ENCODE measurements at regions not wholly inside any gene's neighbourhood (a gene's known extent, or its start where the extent isn't known, plus 50 kb on each side); places are given as distances from the start of the nearest gene placed in this dataset.

DNA sequence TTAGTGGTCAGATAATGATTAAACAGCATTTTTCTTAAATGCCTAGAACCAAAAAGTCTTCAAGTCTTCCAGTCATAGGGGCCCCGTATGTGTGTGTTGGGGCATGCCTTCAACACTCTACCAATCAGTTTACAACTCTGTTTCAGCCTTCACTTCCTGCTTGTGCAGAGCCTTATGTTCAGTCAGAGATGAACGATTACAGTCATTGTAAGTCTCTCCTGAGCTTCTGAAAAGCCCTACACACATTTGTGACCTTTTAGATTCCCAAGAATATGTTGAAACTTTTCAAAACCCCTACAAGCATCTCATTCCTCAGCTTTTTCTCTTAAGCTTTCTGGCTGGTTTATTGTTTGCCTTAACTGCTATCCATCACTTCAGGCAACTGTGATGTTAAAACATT is 591.2 kb downstream of the ZNF674 start:
- Histone ChIP-seq H3K36me3 (replicated peaks in 1 of 2; ENCODE audit: control insufficient read depth in 1 of 2, insufficient read depth in 2 of 2, low read length in 2 of 2) (no peaks in the 10 kb centered on the region), H2AFZ (ENCODE audit: insufficient read depth, low read depth, low read length, poor library complexity, severe bottlenecking) (no peak overlapping the region), H3K79me2 (ENCODE audit: insufficient read depth, low read length) (no peaks in the 10 kb centered on the region), H3K4me3 (replicated peaks in 1 of 3; ENCODE audit: low read depth in 2 of 3, low read length in 3 of 3) (no peak overlapping the region), H3K27ac (ENCODE audit: low read depth in 1 of 2, low read length in 2 of 2) (no peak overlapping the region), H3K4me2 (replicated peaks; ENCODE audit: extremely low read depth, low read length, poor library complexity, severe bottlenecking) (no peak overlapping the region), H4K20me1 (ENCODE audit: insufficient read depth, low read length) (no peaks in the 10 kb centered on the region), H3K9ac (ENCODE audit: insufficient read depth, low read length, poor library complexity, severe bottlenecking) (no peak overlapping the region), H3K4me1 (ENCODE audit: control insufficient read depth in 1 of 2, insufficient read depth in 2 of 2, low read length in 2 of 2) (no peaks in the 10 kb centered on the region), H3K27me3 (ENCODE audit: control insufficient read depth in 2 of 2, insufficient read depth in 2 of 2, low read length in 2 of 2) (peaks cover 0 to 6% of the 10 kb centered on the region in 2 donors), H3K9me3 (replicated peaks in 1 of 2; ENCODE audit: control insufficient read depth in 1 of 2, insufficient read depth in 1 of 2, low read length in 2 of 2) (peaks cover 0 to under 1% of the 10 kb centered on the region in 2 donors)
- TF ChIP-seq CTCF (IDR thresholded peaks at IDR 0.05), result no peak
- intact Hi-C loops (cut with micrococcal nuclease), result no loop called here
- no peak for DNase-seq
- H3K36me3 Mint-ChIP-seq, result no peaks in the 10 kb centered on the region
- no peaks in the 10 kb centered on the region for H3K4me1 Mint-ChIP-seq
- WGBS (ENCODE audit: insufficient coverage), result 80% methylated on average over 1 of the region's 2 CpGs
- no peak overlapping the region for H3K4me3 Mint-ChIP-seq
- H3K9me3 Mint-ChIP-seq, result peaks cover 0 to 1% (median 0%) of the 10 kb centered on the region in 7 donors
- H3K27ac Mint-ChIP-seq, result no peak overlapping the region
- H3K27me3 Mint-ChIP-seq (ENCODE audit: low read depth in 3 of 3), result peaks cover 0 to 16% (median 0%) of the 10 kb centered on the region in 3 donors

DNA sequence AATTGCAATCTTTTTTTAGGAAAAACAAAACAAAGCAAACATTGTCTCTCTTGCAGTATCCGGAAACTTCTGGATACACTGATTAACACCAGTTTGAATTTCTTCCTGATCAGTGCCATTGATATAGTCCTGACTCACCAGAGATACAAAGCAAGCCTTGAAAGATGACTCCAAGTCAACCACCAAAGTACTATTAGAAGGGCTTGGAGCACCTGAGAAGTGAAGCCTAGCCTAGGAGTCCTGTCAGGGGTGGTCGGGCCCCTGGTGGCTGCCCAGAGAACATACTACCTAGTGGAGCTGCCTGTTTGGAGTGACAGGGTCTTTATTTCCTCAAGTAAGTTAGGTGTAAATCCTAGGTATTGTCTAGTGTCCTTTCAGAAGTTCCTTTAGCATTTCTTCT is 593.2 kb downstream of the ZNF674 start:
- Mint-ChIP-seq H3K36me3 (no peaks in the 10 kb centered on the region), H3K9me3 (no peaks in the 10 kb centered on the region), H3K27ac (no peak overlapping the region), H3K4me1 (no peaks in the 10 kb centered on the region), H3K4me3 (no peak overlapping the region), H3K27me3 (ENCODE audit: low read depth in 3 of 3) (peaks cover 0 to 13% (median 0%) of the 10 kb centered on the region in 3 donors)
- H3K27ac ChIP-seq (ENCODE audit: low read depth in 1 of 2, low read length in 2 of 2), result no peak overlapping the region
- intact Hi-C loops (cut with micrococcal nuclease), result no loop called here
- no peaks in the 10 kb centered on the region for H3K4me1 ChIP-seq (ENCODE audit: control insufficient read depth in 1 of 2, insufficient read depth in 2 of 2, low read length in 2 of 2)
- H3K79me2 ChIP-seq (ENCODE audit: insufficient read depth, low read length), result no peaks in the 10 kb centered on the region
- no peak for DNase-seq
- no peak for TF ChIP-seq CTCF (IDR thresholded peaks at IDR 0.05)
- no peaks in the 10 kb centered on the region for H4K20me1 ChIP-seq (ENCODE audit: insufficient read depth, low read length)
- H3K4me2 ChIP-seq (replicated peaks; ENCODE audit: extremely low read depth, low read length, poor library complexity, severe bottlenecking), result no peak overlapping the region
- H3K9ac ChIP-seq (ENCODE audit: insufficient read depth, low read length, poor library complexity, severe bottlenecking), result no peak overlapping the region
- H3K4me3 ChIP-seq (replicated peaks in 1 of 3; ENCODE audit: low read depth in 2 of 3, low read length in 3 of 3), result no peak overlapping the region
- H3K27me3 ChIP-seq (ENCODE audit: control insufficient read depth in 2 of 2, insufficient read depth in 2 of 2, low read length in 2 of 2), result peaks cover 0 to 6% of the 10 kb centered on the region in 2 donors
- H3K36me3 ChIP-seq (replicated peaks in 1 of 2; ENCODE audit: control insufficient read depth in 1 of 2, insufficient read depth in 2 of 2, low read length in 2 of 2), result no peaks in the 10 kb centered on the region
- H3K9me3 ChIP-seq (replicated peaks in 1 of 2; ENCODE audit: control insufficient read depth in 1 of 2, insufficient read depth in 1 of 2, low read length in 2 of 2), result no peaks in the 10 kb centered on the region
- no CpG with 5 or more reads among the region's 2 CpGs for WGBS (ENCODE audit: insufficient coverage)
- H2AFZ ChIP-seq (ENCODE audit: insufficient read depth, low read depth, low read length, poor library complexity, severe bottlenecking), result no peak overlapping the region
